ENCODE measurements at regions not wholly inside any gene's neighbourhood (a gene's known extent, or its start where the extent isn't known, plus 50 kb on each side); places are given as distances from the start of the nearest gene placed in this dataset.
"Not testable (repeated sequence)": the region's sequence is repeated elsewhere in the genome, so short reads cannot be mapped to it uniquely, and the experiment has no call there.

DNA sequence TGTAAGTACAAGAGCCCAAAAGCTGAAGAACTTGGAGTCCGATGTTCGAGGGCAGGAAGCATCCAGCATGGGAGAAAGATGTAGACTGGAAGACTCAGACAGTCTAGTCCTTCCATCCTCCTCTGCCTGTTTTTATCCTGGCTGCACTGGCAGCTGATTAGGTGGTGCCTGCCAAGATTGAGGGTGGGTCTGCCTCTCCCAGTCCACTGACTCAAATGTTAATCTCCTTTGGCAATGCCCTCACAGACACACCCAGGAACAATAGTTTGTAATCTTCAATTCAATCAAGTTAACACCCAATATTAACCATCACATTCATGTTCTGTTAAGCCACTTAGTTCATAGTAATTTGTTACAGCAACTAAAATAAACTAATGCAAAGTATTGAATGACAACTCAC is 904.4 kb upstream of the HS3ST1 start:
- TF ChIP-seq SAP30 (IDR thresholded peaks at IDR 0.05; ENCODE audit: borderline replicate concordance, insufficient read depth, low read depth, low read length, poor library complexity, severe bottlenecking); ZFP36 (IDR thresholded peaks at IDR 0.05; ENCODE audit: low read depth, low read length, partially characterized antibody); MAFF (IDR thresholded peaks at IDR 0.05; ENCODE audit: low read length); TGIF2 (CRISPR knock-in tag; IDR thresholded peaks at IDR 0.05); XRCC5 (IDR thresholded peaks at IDR 0.05; ENCODE audit: low read depth, low read length); CBX2 (IDR thresholded peaks at IDR 0.05; ENCODE audit: insufficient read depth, low read length, poor library complexity, severe bottlenecking); ZNF121 (CRISPR knock-in tag; conservative IDR thresholded peaks at IDR 0.05); ZC3H4 (CRISPR knock-in tag; IDR thresholded peaks at IDR 0.05; ENCODE audit: borderline replicate concordance); RB1 (IDR thresholded peaks at IDR 0.05; ENCODE audit: low read depth): not testable (repeated sequence)
- TF ChIP-seq, protein P1, sequence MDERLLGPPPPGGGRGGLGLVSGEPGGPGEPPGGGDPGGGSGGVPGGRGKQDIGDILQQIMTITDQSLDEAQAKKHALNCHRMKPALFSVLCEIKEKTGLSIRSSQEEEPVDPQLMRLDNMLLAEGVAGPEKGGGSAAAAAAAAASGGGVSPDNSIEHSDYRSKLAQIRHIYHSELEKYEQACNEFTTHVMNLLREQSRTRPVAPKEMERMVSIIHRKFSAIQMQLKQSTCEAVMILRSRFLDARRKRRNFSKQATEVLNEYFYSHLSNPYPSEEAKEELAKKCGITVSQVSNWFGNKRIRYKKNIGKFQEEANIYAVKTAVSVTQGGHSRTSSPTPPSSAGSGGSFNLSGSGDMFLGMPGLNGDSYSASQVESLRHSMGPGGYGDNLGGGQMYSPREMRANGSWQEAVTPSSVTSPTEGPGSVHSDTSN (CRISPR knock-in tag; IDR thresholded peaks at IDR 0.05; ENCODE audit: low read depth) = not testable (repeated sequence)
- TF ChIP-seq, protein P1 (tag; conservative IDR thresholded peaks at IDR 0.05; ENCODE audit: low read depth) = not testable (repeated sequence)
- TF ChIP-seq, protein P2, sequence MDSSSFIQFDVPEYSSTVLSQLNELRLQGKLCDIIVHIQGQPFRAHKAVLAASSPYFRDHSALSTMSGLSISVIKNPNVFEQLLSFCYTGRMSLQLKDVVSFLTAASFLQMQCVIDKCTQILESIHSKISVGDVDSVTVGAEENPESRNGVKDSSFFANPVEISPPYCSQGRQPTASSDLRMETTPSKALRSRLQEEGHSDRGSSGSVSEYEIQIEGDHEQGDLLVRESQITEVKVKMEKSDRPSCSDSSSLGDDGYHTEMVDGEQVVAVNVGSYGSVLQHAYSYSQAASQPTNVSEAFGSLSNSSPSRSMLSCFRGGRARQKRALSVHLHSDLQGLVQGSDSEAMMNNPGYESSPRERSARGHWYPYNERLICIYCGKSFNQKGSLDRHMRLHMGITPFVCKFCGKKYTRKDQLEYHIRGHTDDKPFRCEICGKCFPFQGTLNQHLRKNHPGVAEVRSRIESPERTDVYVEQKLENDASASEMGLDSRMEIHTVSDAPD (CRISPR knock-in tag; IDR thresholded peaks at IDR 0.05) = not testable (repeated sequence)
- TF ChIP-seq, protein P3, sequence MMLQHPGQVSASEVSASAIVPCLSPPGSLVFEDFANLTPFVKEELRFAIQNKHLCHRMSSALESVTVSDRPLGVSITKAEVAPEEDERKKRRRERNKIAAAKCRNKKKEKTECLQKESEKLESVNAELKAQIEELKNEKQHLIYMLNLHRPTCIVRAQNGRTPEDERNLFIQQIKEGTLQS (IDR thresholded peaks at IDR 0.05) = not testable (repeated sequence)
- TF ChIP-seq, protein P3 (CRISPR knock-in tag; conservative IDR thresholded peaks at IDR 0.05) = not testable (repeated sequence)

Data from K562 (cell line).